ENCODE measurements at regions not wholly inside any gene's neighbourhood (a gene's known extent, or its start where the extent isn't known, plus 50 kb on each side); places are given as distances from the start of the nearest gene placed in this dataset.

DNA sequence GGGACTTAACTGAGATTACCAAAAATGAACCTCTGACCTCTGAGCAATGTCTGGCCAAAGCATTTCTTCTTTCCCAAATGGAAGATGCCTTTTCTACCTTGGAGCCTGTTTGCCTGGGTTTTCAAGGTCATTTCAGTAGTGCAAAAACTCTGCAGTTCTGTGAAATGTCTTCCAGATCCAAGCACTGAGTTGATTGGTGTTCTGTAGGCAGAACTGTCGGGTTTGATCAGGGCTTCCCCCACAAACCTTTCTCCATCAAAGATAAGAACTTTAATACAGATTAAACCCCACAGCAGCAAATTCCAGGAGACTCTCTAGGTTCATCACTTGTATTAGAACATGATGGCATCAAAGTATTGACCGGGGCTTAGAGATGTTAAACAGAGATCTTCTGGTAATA lies 192.7 kb upstream of the TOPAZ1 start:
- TF ChIP-seq, protein P1, sequence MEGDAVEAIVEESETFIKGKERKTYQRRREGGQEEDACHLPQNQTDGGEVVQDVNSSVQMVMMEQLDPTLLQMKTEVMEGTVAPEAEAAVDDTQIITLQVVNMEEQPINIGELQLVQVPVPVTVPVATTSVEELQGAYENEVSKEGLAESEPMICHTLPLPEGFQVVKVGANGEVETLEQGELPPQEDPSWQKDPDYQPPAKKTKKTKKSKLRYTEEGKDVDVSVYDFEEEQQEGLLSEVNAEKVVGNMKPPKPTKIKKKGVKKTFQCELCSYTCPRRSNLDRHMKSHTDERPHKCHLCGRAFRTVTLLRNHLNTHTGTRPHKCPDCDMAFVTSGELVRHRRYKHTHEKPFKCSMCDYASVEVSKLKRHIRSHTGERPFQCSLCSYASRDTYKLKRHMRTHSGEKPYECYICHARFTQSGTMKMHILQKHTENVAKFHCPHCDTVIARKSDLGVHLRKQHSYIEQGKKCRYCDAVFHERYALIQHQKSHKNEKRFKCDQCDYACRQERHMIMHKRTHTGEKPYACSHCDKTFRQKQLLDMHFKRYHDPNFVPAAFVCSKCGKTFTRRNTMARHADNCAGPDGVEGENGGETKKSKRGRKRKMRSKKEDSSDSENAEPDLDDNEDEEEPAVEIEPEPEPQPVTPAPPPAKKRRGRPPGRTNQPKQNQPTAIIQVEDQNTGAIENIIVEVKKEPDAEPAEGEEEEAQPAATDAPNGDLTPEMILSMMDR (IDR thresholded peaks at IDR 0.05), result no peak
- TF ChIP-seq POLR2A (IDR thresholded peaks at IDR 0.05), result no peak

Measured in vagina (tissue), 2 donors.